Sigmoid colon (tissue), 6 donors: ENCODE measurements at regions not wholly inside any gene's neighbourhood (a gene's known extent, or its start where the extent isn't known, plus 50 kb on each side); places are given as distances from the start of the nearest gene placed in this dataset.

ENCODE experiments used
- DNase-seq: peaks from one replicate; pipeline ENCODE4 v3.0.0-alpha.2; 2019
- H3K27ac ChIP-seq, 4 donors: fragments of 200-600 bp; sonication (generic); one replicate each; pipeline ENCODE4 v1.5.1; 2016 to 2019; ENCODE audit warnings: mild to moderate bottlenecking in 1 of 4
- H3K27me3 ChIP-seq, 3 donors: fragments of 200-600 bp; sonication (generic); one replicate each; pipeline ENCODE4 v1.5.1; 2019; ENCODE audit warnings: mild to moderate bottlenecking in 1 of 3
- H3K36me3 ChIP-seq, 4 donors: fragments of 200-600 bp; sonication (generic); one replicate each; pipeline ENCODE4 v1.5.1; 2016 to 2019
- H3K4me1 ChIP-seq, 4 donors: fragments of 200-600 bp; sonication (generic); one replicate each; pipeline ENCODE4 v1.5.1; 2017 to 2019
- H3K4me3 ChIP-seq, 4 donors: fragments of 200-600 bp; sonication (generic); one replicate each; pipeline ENCODE4 v1.5.1; 2017 to 2019; ENCODE audit warnings: mild to moderate bottlenecking in 2 of 4, moderate library complexity in 1 of 4
- H3K9me3 ChIP-seq, 4 donors: fragments of 200-600 bp in 3 of 4; sonication (generic) in 3 of 4; one replicate each; pipeline versions ENCODE4 v1.5.1 to v1.6.1; 2013 to 2019
- CTCF ChIP-seq, 4 experiments: fragments of 450-650 bp in 3 of 4; fragments of 200-600 bp in 1 of 4; IDR thresholded peaks; one replicate each; pipeline ENCODE4 v1.5.1; 2016 to 2019; ENCODE audit warnings: antibody characterized with exemption in 4 of 4, mild to moderate bottlenecking in 3 of 4, moderate library complexity in 2 of 4
- EP300 ChIP-seq, 4 donors: sonication (generic); formaldehyde crosslinking; IDR thresholded peaks; one replicate each; pipeline ENCODE4 v1.6.1; 2017; ENCODE audit warnings: antibody characterized with exemption in 4 of 4
- POLR2A ChIP-seq, 2 donors: fragments of 450-650 bp; IDR thresholded peaks; one replicate each; pipeline ENCODE4 v1.6.1; 2016; ENCODE audit warnings: antibody characterized with exemption in 2 of 2, mild to moderate bottlenecking in 2 of 2, moderate library complexity in 2 of 2
- POLR2AphosphoS5 ChIP-seq, 4 donors: sonication (generic); formaldehyde crosslinking; IDR thresholded peaks; one replicate each; pipeline ENCODE4 v1.6.1; 2017; ENCODE audit warnings: antibody characterized with exemption in 4 of 4
- WGBS, 2 donors: extraction: QIAGEN DNeasy Blood & Tissue Kit; methylation state at CpG; one replicate each; pipeline ENCODE4 v1.1.7; 2013; 5-methylcytosine and 5-hydroxymethylcytosine counted together
- intact Hi-C: fragments of 100-400 bp; cut with DNase I; formaldehyde crosslinking; loops from one replicate; pipeline ENCODE4 v1.15.1; 2023
- donor health status: healthy with polysubstance abuse.
- donor health status: healthy.

GRCh38 chr3:139830817-139831216 lies 104.2 kb upstream of the CLSTN2 start:
- 74 to 75% methylated on average over 11 of the region's 11 CpGs for WGBS, 2 donors
- Histone ChIP-seq H3K27me3 (no peaks in the 10 kb centered on the region), H3K36me3 (no peaks in the 10 kb centered on the region), H3K27ac (no peak overlapping the region), H3K9me3 (no peaks in the 10 kb centered on the region), H3K4me1 (peaks cover 0 to 20% (median 8%) of the 10 kb centered on the region in 4 donors), H3K4me3 (no peak overlapping the region)
- DNase-seq = no peak
- intact Hi-C loops = no loop called here
- no peak for TF ChIP-seq POLR2AphosphoS5 (IDR thresholded peaks at IDR 0.05)
- TF ChIP-seq CTCF (IDR thresholded peaks at IDR 0.05) = no peak
- TF ChIP-seq POLR2A (IDR thresholded peaks at IDR 0.05) = no peak
- TF ChIP-seq EP300 (IDR thresholded peaks at IDR 0.05) = no peak

GRCh38 chr3:139827833-139828232 lies 107.2 kb upstream of the CLSTN2 start:
- 71 to 89% methylated on average over 1 of the region's 1 CpG for WGBS, 2 donors
- no peaks in the 10 kb centered on the region for H3K9me3 ChIP-seq
- peaks cover 0 to 16% (median 8%) of the 10 kb centered on the region in 4 donors for H3K4me1 ChIP-seq
- no peaks in the 10 kb centered on the region for H3K27me3 ChIP-seq
- intact Hi-C loops = no loop called here
- H3K27ac ChIP-seq = peak overlapping the region in 1 of 4 donors; percentile 23
- H3K36me3 ChIP-seq = no peaks in the 10 kb centered on the region
- H3K4me3 ChIP-seq = no peak overlapping the region
- DNase-seq = no peak
- TF ChIP-seq POLR2A (IDR thresholded peaks at IDR 0.05) (no peak), CTCF (IDR thresholded peaks at IDR 0.05) (no peak), POLR2AphosphoS5 (IDR thresholded peaks at IDR 0.05) (no peak), EP300 (IDR thresholded peaks at IDR 0.05) (no peak)

GRCh38 chr3:139824864-139825263 lies 110.1 kb upstream of the CLSTN2 start:
- WGBS, 2 donors = 89 to 90% methylated on average over 3 of the region's 3 CpGs
- Histone ChIP-seq H3K36me3 (no peaks in the 10 kb centered on the region), H3K27me3 (no peaks in the 10 kb centered on the region), H3K9me3 (no peaks in the 10 kb centered on the region), H3K27ac (no peak overlapping the region), H3K4me3 (no peak overlapping the region), H3K4me1 (peaks cover 0 to 16% (median 8%) of the 10 kb centered on the region in 4 donors)
- TF ChIP-seq CTCF (IDR thresholded peaks at IDR 0.05) (no peak), POLR2AphosphoS5 (IDR thresholded peaks at IDR 0.05) (no peak), POLR2A (IDR thresholded peaks at IDR 0.05) (no peak), EP300 (IDR thresholded peaks at IDR 0.05) (no peak)
- intact Hi-C loops = no loop called here
- DNase-seq = no peak

GRCh38 chr3:139814646-139815045 lies 120.3 kb upstream of the CLSTN2 start:
- no peaks in the 10 kb centered on the region for H3K27me3 ChIP-seq
- no peaks in the 10 kb centered on the region for H3K36me3 ChIP-seq
- TF ChIP-seq EP300 (IDR thresholded peaks at IDR 0.05) (no peak), CTCF (IDR thresholded peaks at IDR 0.05) (no peak), POLR2AphosphoS5 (IDR thresholded peaks at IDR 0.05) (no peak), POLR2A (IDR thresholded peaks at IDR 0.05) (no peak)
- DNase-seq = no peak
- WGBS, 2 donors = 86 to 88% methylated on average over 7 of the region's 7 CpGs
- no peaks in the 10 kb centered on the region for H3K9me3 ChIP-seq
- no peaks in the 10 kb centered on the region for H3K4me1 ChIP-seq
- no peak overlapping the region for H3K4me3 ChIP-seq
- no peak overlapping the region for H3K27ac ChIP-seq
- intact Hi-C loops = no loop called here

GRCh38 chr3:139811331-139811730 lies 123.7 kb upstream of the CLSTN2 start:
- DNase-seq = no peak
- Histone ChIP-seq H3K36me3 (no peaks in the 10 kb centered on the region), H3K27me3 (no peaks in the 10 kb centered on the region), H3K4me3 (no peak overlapping the region), H3K4me1 (no peaks in the 10 kb centered on the region), H3K27ac (no peak overlapping the region), H3K9me3 (no peaks in the 10 kb centered on the region)
- TF ChIP-seq CTCF (IDR thresholded peaks at IDR 0.05) (no peak), POLR2AphosphoS5 (IDR thresholded peaks at IDR 0.05) (no peak), EP300 (IDR thresholded peaks at IDR 0.05) (no peak), POLR2A (IDR thresholded peaks at IDR 0.05) (no peak)
- intact Hi-C loops = no loop called here
